Posterior vena cava (tissue), 2 donors: ENCODE measurements at regions not wholly inside any gene's neighbourhood (a gene's known extent, or its start where the extent isn't known, plus 50 kb on each side); places are given as distances from the start of the nearest gene placed in this dataset.

Experiments
- DNase-seq: peaks from one replicate; pipeline ENCODE4 v3.0.0-alpha.2; 2020; ENCODE audit warnings: low spot score
- intact Hi-C, 2 donors: fragments of 100-400 bp; cut with DNase I; formaldehyde crosslinking; loops; one replicate each; pipeline versions ENCODE4 v1.14.1 to v1.14.2; 2022 to 2023
- donor health status: DM: yes; HTN: yes; CAD: no.
- donor health status: DM: yes; HTN: yes; CAD: no.

GRCh38 chr6:82073484-82073883 is 174.1 kb downstream of the IBTK start:
- intact Hi-C loops: no loop called here

GRCh38 chr6:82072751-82073150 is 174.8 kb downstream of the IBTK start:
- no peak for DNase-seq
- intact Hi-C loops: no loop called here

More at GRCh38 chr6:82073484-82073883, 174.1 kb downstream of the IBTK start:
- DNase-seq: no peak

GRCh38 chr6:82072121-82072521 is 175.4 kb downstream of the IBTK start:
- intact Hi-C loops: no loop called here
- DNase-seq: no peak

- intact Hi-C loops: no loop called here
- DNase-seq: no peak
Measured at GRCh38 chr6:82068721-82069120, 178.8 kb downstream of the IBTK start.

GRCh38 chr6:82066991-82067411 is 180.5 kb downstream of the IBTK start:
- DNase-seq: no peak
- intact Hi-C loops: no loop called here

GRCh38 chr6:82066196-82066595 is 181.3 kb downstream of the IBTK start:
- intact Hi-C loops: no loop called here
- no peak for DNase-seq

GRCh38 chr6:82063574-82063973 is 184.0 kb downstream of the IBTK start:
- DNase-seq: no peak
- intact Hi-C loops: no loop called here

GRCh38 chr6:82062219-82062618 is 185.3 kb downstream of the IBTK start:
- intact Hi-C loops: no loop called here
- DNase-seq: no peak

- DNase-seq: no peak
- intact Hi-C loops: loop anchor here in 1 of 2 donors (2.0 kb wide), 1 partner anchor 17 kb away; no protein-coding TSS in a partner anchor
Measured at GRCh38 chr6:82057846-82058554, 189.5 kb downstream of the IBTK start.

GRCh38 chr6:82056567-82056966 is 191.0 kb downstream of the IBTK start:
- DNase-seq: no peak
- intact Hi-C loops: loop anchor here in 1 of 2 donors (2.0 kb wide), 1 partner anchor 16 kb away; no protein-coding TSS in a partner anchor

- intact Hi-C loops: loop anchor here in 1 of 2 donors (1.0 kb wide), 1 partner anchor 13 kb away; no protein-coding TSS in a partner anchor
- DNase-seq: no peak
Measured at GRCh38 chr6:82045965-82046756, 201.4 kb downstream of the IBTK start.

- intact Hi-C loops: loop anchor here in 1 of 2 donors (2.0 kb wide), 1 partner anchor 16 kb away; no protein-coding TSS in a partner anchor
- no peak for DNase-seq
Measured at GRCh38 chr6:82040405-82041221, 206.9 kb downstream of the IBTK start.

GRCh38 chr6:82038631-82039030 is 208.9 kb downstream of the IBTK start:
- intact Hi-C loops: loop anchor here in 1 of 2 donors (5.0 kb wide), 1 partner anchor 201 kb away; no protein-coding TSS in a partner anchor
- no peak for DNase-seq

GRCh38 chr6:82035526-82035925 is 212.0 kb downstream of the IBTK start:
- DNase-seq: no peak
- intact Hi-C loops: loop anchor here in 1 of 2 donors (5.0 kb wide), 1 partner anchor 198 kb away; no protein-coding TSS in a partner anchor

GRCh38 chr6:82033631-82034211 is 213.8 kb downstream of the IBTK start:
- no peak for DNase-seq
- intact Hi-C loops: loop anchor here in 1 of 2 donors (1.0 kb wide), 1 partner anchor 13 kb away; no protein-coding TSS in a partner anchor

- no peak for DNase-seq
- intact Hi-C loops: no loop called here
Measured at GRCh38 chr6:82032444-82032843, 215.1 kb downstream of the IBTK start.

GRCh38 chr6:82030761-82031503 is 216.6 kb downstream of the IBTK start:
- DNase-seq: no peak
- intact Hi-C loops: no loop called here

- intact Hi-C loops: no loop called here
Measured at GRCh38 chr6:82030301-82030700, 217.2 kb downstream of the IBTK start.

More at GRCh38 chr6:82030301-82030700, 217.2 kb downstream of the IBTK start:
- DNase-seq: no peak
